SK-N-MC (cell line): ENCODE measurements at regions not wholly inside any gene's neighbourhood (a gene's known extent, or its start where the extent isn't known, plus 50 kb on each side); places are given as distances from the start of the nearest gene placed in this dataset.

Source experiments
- EZH2 ChIP-seq: fragments of 200-600 bp; sonication (generic); IDR thresholded peaks from one replicate; pipeline ENCODE4 v1.6.1; 2017; ENCODE audit warnings: antibody characterized with exemption
- POLR2AphosphoS5 ChIP-seq: IDR thresholded peaks from 2 replicates; pipeline ENCODE4 v1.6.1; 2012; ENCODE audit warnings: mild to moderate bottlenecking, low read depth, low read length, borderline replicate concordance

- TF ChIP-seq POLR2AphosphoS5: no peak
- no peak for TF ChIP-seq EZH2
These were observed 379.8 kb downstream of the GPATCH2 start for GRCh38 chr1:217251121-217251520.
